K562 (cell line): ENCODE measurements at regions not wholly inside any gene's neighbourhood (a gene's known extent, or its start where the extent isn't known, plus 50 kb on each side); places are given as distances from the start of the nearest gene placed in this dataset.

ENCODE experiments used
- ARID1B ChIP-seq: fragments of 450-650 bp; IDR thresholded peaks from 2 replicates; pipeline ENCODE4 v1.6.1; 2016; ENCODE audit warnings: antibody characterized with exemption, mild to moderate bottlenecking, inconsistent platforms
- BCL6 ChIP-seq: fragments of 250-450 bp; sonication (Bioruptor Pico); IDR thresholded peaks from 2 replicates; pipeline ENCODE4 v1.4.0; 2020
- CBX1 ChIP-seq: sonication (generic); IDR thresholded peaks from 2 replicates; pipeline ENCODE4 v1.6.1; 2016; ENCODE audit warnings: antibody characterized with exemption, low read depth, mild to moderate bottlenecking
- CCAR2 ChIP-seq: fragments of 200-400 bp; formaldehyde crosslinking; IDR thresholded peaks from 2 replicates; pipeline ENCODE4 v1.6.1; 2017; ENCODE audit warnings: mild to moderate bottlenecking, low read depth, low read length
- CEBPG ChIP-seq, 3 experiments: fragments of 200-800 bp in 1 of 3; sonication (Bioruptor generic) in 1 of 3; sonication (generic) in 1 of 3; formaldehyde crosslinking in 1 of 3; IDR thresholded peaks in 2 of 3; conservative IDR thresholded peaks in 1 of 3; 2 replicates each; pipeline versions ENCODE4 v1.6.1 to v1.8.0; 2016 to 2022; ENCODE audit warnings: missing compliant biosample characterization in 2 of 3, missing genetic modification characterization in 2 of 3, mild to moderate bottlenecking in 1 of 3, missing genetic modification reagents in 1 of 3
- CREB5 ChIP-seq: fragments of 250-450 bp; sonication (Bioruptor Pico); IDR thresholded peaks from 2 replicates; pipeline ENCODE4 v1.5.0; 2020; ENCODE audit warnings: mild to moderate bottlenecking
- CREM ChIP-seq: IDR thresholded peaks from 2 replicates; pipeline ENCODE4 v1.6.1; 2014; ENCODE audit warnings: antibody characterized with exemption, low read depth
- CXXC5 ChIP-seq: fragments of 250-450 bp; sonication (Bioruptor Pico); IDR thresholded peaks from 2 replicates; pipeline ENCODE4 v1.8.0; 2022; ENCODE audit warnings: inconsistent platforms, mild to moderate bottlenecking, moderate library complexity
- GATAD2A ChIP-seq: fragments of 450-650 bp; IDR thresholded peaks from 2 replicates; pipeline ENCODE4 v1.6.1; 2017
- MYNN ChIP-seq, 2 experiments: sonication (generic); formaldehyde crosslinking in 1 of 2; IDR thresholded peaks; 2 replicates each; pipeline versions ENCODE4 v1.5.0 to v1.6.1; 2016 to 2020; ENCODE audit warnings: antibody characterized with exemption in 1 of 2, missing genetic modification reagents in 1 of 2
- NR2C1 ChIP-seq, 2 experiments: fragments of 450-650 bp; IDR thresholded peaks; 2 replicates each; pipeline ENCODE4 v1.6.1; 2017; ENCODE audit warnings: mild to moderate bottlenecking in 2 of 2, antibody characterized with exemption in 1 of 2, inconsistent platforms in 1 of 2, missing compliant biosample characterization in 1 of 2, missing genetic modification characterization in 1 of 2
- PHF8 ChIP-seq: fragments of 200-600 bp; sonication (generic); IDR thresholded peaks from 2 replicates; pipeline ENCODE4 v1.6.1; 2012; ENCODE audit warnings: mixed run types, mild to moderate bottlenecking, inconsistent platforms, low read length, moderate library complexity, borderline replicate concordance
- POLR2G ChIP-seq: fragments of 200-400 bp; formaldehyde crosslinking; IDR thresholded peaks from 2 replicates; pipeline ENCODE4 v1.6.1; 2017; ENCODE audit warnings: low read depth, mild to moderate bottlenecking, antibody characterized with exemption, low read length, moderate library complexity
- SAFB ChIP-seq: fragments of 200-400 bp; formaldehyde crosslinking; IDR thresholded peaks from 2 replicates; pipeline ENCODE4 v1.6.1; 2017; ENCODE audit warnings: low read depth, low read length, borderline replicate concordance
- STAG1 ChIP-seq: sonication (generic); formaldehyde crosslinking; IDR thresholded peaks from 2 replicates; pipeline ENCODE4 v1.5.0; 2020; ENCODE audit warnings: missing genetic modification reagents, borderline replicate concordance
- TCF7 ChIP-seq: sonication (generic); IDR thresholded peaks from 2 replicates; pipeline ENCODE4 v1.6.1; 2016; ENCODE audit warnings: antibody characterized with exemption, borderline replicate concordance
- ZBTB26 ChIP-seq: fragments of 450-650 bp; formaldehyde crosslinking; IDR thresholded peaks from 2 replicates; pipeline ENCODE4 v1.4.0; 2022; ENCODE audit warnings: missing genetic modification characterization
- ZEB2 ChIP-seq: fragments of 450-650 bp; IDR thresholded peaks from 2 replicates; pipeline ENCODE4 v1.6.1; 2016
- ZFPM2 ChIP-seq: fragments of 250-450 bp; sonication (Bioruptor Pico); IDR thresholded peaks from 2 replicates; pipeline ENCODE4 v1.5.1; 2022; ENCODE audit warnings: mild to moderate bottlenecking
- ZNF224 ChIP-seq: sonication (generic); formaldehyde crosslinking; IDR thresholded peaks from 2 replicates; pipeline ENCODE4 v1.8.0; 2022; ENCODE audit warnings: mild to moderate bottlenecking, missing genetic modification reagents
- ZNF3 ChIP-seq: fragments of 250-450 bp; sonication (Bioruptor Pico); IDR thresholded peaks from 2 replicates; pipeline ENCODE4 v1.5.0; 2021; ENCODE audit warnings: mild to moderate bottlenecking, moderate library complexity
- ZNF589 ChIP-seq: fragments of 200-800 bp; sonication (Bioruptor generic); IDR thresholded peaks from 2 replicates; pipeline ENCODE4 v1.6.1; 2016; ENCODE audit warnings: low read depth, missing genetic modification characterization, missing compliant biosample characterization
- TF ChIP-seq, protein P1 (sequence below): fragments of 200-800 bp; sonication (Bioruptor generic); IDR thresholded peaks from 2 replicates; pipeline ENCODE4 v1.6.1; 2017; ENCODE audit warnings: missing genetic modification characterization, missing compliant biosample characterization
- TF ChIP-seq, protein P2 (sequence below): fragments of 450-650 bp; formaldehyde crosslinking; IDR thresholded peaks from 2 replicates; pipeline ENCODE4 v1.4.0; 2020; ENCODE audit warnings: mild to moderate bottlenecking, moderate library complexity

DNA sequence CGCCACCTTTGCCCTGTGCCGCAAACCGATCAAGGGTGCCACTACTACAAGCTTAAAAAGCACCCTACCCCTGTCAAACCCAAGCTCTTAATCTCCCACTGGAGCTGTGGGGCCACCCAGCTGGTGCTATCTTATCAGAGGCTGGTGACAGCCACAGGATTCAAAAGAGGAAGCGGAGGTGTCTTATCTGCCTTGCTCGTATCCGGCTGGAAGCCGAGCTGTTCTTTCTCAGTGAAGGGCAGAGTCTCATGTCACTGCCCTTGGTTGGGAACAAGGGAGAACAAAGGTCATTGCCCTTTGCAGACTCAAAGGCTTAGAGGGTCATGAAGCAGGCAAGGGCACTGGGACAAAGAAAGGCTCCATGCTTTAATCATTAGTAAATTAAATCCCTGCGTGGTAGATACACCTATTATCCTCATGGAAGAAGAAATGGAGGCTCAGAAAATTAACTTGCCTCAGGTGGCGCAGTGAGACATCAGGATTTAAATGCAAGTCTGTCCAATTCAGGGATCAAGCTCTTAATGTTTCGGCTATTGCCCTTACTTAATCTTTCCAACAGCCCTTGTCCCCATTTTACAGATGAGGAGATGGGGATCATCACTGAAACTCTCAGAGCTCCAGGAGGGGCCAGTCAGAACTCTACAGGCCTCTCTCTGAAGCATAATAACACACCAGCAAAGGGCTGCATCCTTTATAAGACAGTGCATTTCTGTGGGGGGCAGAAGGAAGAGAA is 360.0 kb upstream of the PROK2 start (continued):
- TF ChIP-seq, protein P1, sequence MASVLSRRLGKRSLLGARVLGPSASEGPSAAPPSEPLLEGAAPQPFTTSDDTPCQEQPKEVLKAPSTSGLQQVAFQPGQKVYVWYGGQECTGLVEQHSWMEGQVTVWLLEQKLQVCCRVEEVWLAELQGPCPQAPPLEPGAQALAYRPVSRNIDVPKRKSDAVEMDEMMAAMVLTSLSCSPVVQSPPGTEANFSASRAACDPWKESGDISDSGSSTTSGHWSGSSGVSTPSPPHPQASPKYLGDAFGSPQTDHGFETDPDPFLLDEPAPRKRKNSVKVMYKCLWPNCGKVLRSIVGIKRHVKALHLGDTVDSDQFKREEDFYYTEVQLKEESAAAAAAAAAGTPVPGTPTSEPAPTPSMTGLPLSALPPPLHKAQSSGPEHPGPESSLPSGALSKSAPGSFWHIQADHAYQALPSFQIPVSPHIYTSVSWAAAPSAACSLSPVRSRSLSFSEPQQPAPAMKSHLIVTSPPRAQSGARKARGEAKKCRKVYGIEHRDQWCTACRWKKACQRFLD (CRISPR knock-in tag) = peak; percentile 92
- TF ChIP-seq CREM (peak; percentile 88), STAG1 (CRISPR knock-in tag) (no peak), MYNN (IDR thresholded peaks at IDR 0.05) (peak; percentile 96), MYNN (CRISPR knock-in tag; IDR thresholded peaks at IDR 0.05) (no peak), ZFPM2 (CRISPR knock-in tag) (no peak), GATAD2A (peak; percentile 95; the same call in 1 of the 2 replicates), CEBPG (CRISPR knock-in tag; IDR thresholded peaks at IDR 0.05) (no peak), CEBPG (tag; conservative IDR thresholded peaks at IDR 0.05 in 1 of 2, IDR thresholded peaks at IDR 0.05 in 1 of 2) (no peak), CBX1 (no peak), CCAR2 (no peak), SAFB (no peak), ZNF224 (no peak), CREB5 (no peak), ZNF3 (CRISPR knock-in tag) (no peak), POLR2G (no peak), NR2C1 (IDR thresholded peaks at IDR 0.05) (peak; percentile 75), NR2C1 (tag; IDR thresholded peaks at IDR 0.05) (peak; percentile 91), PHF8 (no peak), ARID1B (peak; percentile 99), ZEB2 (peak; percentile 79; the same call in 1 of the 2 replicates), TCF7 (peak; percentile 87; the same call in 1 of the 2 replicates), CXXC5 (CRISPR knock-in tag) (peak; percentile 93), ZBTB26 (CRISPR knock-in tag) (no peak), BCL6 (CRISPR knock-in tag) (peak; percentile 69; the same call in 1 of the 2 replicates), ZNF589 (peak; percentile 90)
- TF ChIP-seq, protein P2, sequence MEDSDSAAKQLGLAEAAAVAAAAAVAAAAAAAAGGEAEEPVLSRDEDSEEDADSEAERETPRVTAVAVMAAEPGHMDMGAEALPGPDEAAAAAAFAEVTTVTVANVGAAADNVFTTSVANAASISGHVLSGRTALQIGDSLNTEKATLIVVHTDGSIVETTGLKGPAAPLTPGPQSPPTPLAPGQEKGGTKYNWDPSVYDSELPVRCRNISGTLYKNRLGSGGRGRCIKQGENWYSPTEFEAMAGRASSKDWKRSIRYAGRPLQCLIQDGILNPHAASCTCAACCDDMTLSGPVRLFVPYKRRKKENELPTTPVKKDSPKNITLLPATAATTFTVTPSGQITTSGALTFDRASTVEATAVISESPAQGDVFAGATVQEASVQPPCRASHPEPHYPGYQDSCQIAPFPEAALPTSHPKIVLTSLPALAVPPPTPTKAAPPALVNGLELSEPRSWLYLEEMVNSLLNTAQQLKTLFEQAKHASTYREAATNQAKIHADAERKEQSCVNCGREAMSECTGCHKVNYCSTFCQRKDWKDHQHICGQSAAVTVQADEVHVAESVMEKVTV (CRISPR knock-in tag) = no peak
